Neural crest cell (in vitro differentiated cells): ENCODE measurements at regions not wholly inside any gene's neighbourhood (a gene's known extent, or its start where the extent isn't known, plus 50 kb on each side); places are given as distances from the start of the nearest gene placed in this dataset.

ENCODE experiments used
- DNase-seq: peaks from one replicate; pipeline ENCODE4 v3.0.0; 2021; ENCODE audit warnings: low read depth, mixed read lengths, low spot score
- H3K27ac Mint-ChIP-seq: one replicate; pipeline ENCODE4 v1.8.0; 2021; ENCODE audit warnings: mild to moderate bottlenecking, mixed read lengths; ENCODE audit not compliant: unreplicated experiment
- H3K27me3 Mint-ChIP-seq: 2 replicates; pipeline ENCODE4 v1.8.0; 2021; ENCODE audit warnings: low read depth, mild to moderate bottlenecking, mixed read lengths
- H3K36me3 Mint-ChIP-seq: 2 replicates; pipeline ENCODE4 v1.8.0; 2021; ENCODE audit warnings: low read depth, mild to moderate bottlenecking, mixed read lengths
- H3K4me1 Mint-ChIP-seq: 2 replicates; pipeline ENCODE4 v1.8.0; 2021; ENCODE audit warnings: mixed read lengths
- H3K4me3 Mint-ChIP-seq: one replicate; pipeline ENCODE4 v1.8.0; 2021; ENCODE audit warnings: mild to moderate bottlenecking, mixed read lengths
- H3K9me3 Mint-ChIP-seq: 2 replicates; pipeline ENCODE4 v1.8.0; 2021; ENCODE audit warnings: mixed read lengths
- TF ChIP-seq, protein P1 (sequence below): fragments of 200-600 bp; sonication (generic); conservative IDR thresholded peaks from 2 replicates; pipeline ENCODE4 v1.5.0; 2021; ENCODE audit warnings: antibody characterized with exemption, mild to moderate bottlenecking

DNA sequence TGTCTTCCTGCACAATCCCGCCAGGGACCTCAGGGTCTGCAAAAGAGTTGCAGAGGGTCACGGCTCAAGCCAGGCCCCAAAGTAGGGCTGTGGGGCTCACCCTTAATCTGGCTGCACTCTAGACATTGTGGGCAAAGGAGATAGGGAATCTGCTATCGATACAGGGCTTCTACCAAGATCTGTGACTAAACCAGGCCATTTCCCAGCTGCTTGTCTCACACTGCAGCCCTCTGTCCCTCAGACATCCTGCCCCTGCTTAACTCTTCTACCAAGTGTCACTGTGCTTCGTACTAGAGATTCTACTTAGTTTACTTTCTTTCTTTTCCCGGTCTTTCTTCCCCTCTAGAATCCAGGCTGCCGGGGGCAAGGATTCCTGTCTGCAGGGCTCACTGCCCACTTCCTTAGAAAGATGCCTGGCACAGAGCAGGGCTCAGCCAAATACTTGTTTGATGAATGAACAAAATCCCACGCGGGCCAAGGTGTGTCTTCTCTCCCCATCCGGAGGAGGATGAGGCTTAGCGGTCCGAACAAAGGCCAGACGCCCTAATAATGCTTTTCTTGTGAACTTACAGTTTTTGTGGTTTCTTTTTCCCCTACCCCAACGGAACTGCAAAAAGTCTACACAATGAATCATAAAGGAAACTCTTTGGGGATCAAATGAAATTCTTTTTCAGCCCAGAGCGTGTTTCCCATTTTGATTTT is 61.3 kb upstream of the ANO1 start:
- H3K4me3 Mint-ChIP-seq = no peak overlapping the region
- H3K9me3 Mint-ChIP-seq = no peaks in the 10 kb centered on the region
- peaks cover 10% of the 10 kb centered on the region for H3K4me1 Mint-ChIP-seq
- H3K27ac Mint-ChIP-seq = no peak overlapping the region
- TF ChIP-seq, protein P1, sequence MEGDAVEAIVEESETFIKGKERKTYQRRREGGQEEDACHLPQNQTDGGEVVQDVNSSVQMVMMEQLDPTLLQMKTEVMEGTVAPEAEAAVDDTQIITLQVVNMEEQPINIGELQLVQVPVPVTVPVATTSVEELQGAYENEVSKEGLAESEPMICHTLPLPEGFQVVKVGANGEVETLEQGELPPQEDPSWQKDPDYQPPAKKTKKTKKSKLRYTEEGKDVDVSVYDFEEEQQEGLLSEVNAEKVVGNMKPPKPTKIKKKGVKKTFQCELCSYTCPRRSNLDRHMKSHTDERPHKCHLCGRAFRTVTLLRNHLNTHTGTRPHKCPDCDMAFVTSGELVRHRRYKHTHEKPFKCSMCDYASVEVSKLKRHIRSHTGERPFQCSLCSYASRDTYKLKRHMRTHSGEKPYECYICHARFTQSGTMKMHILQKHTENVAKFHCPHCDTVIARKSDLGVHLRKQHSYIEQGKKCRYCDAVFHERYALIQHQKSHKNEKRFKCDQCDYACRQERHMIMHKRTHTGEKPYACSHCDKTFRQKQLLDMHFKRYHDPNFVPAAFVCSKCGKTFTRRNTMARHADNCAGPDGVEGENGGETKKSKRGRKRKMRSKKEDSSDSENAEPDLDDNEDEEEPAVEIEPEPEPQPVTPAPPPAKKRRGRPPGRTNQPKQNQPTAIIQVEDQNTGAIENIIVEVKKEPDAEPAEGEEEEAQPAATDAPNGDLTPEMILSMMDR = no peak
- DNase-seq = no peak
- no peaks in the 10 kb centered on the region for H3K36me3 Mint-ChIP-seq
- no peaks in the 10 kb centered on the region for H3K27me3 Mint-ChIP-seq

DNA sequence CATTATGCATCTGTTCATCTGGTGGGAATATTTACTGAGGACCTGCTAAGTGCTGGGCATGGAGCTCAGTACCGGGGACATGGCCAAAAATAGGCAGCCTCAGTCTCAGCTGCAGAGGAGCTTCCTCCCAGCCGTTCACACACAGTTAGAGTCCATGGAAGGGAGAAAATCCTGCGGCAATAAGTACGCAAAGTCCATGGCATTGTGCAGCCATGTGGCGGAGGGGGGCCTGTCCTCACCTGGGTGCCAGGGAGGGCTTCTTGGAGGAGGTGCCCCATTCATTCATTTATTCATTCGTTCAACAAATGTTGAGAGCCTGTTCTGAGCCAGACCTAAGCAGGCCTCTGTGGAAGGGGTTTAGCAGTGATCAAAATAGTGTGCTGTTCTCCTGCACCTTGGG is 59.3 kb upstream of the ANO1 start:
- H3K27me3 Mint-ChIP-seq = no peaks in the 10 kb centered on the region
- no peak for DNase-seq
- H3K27ac Mint-ChIP-seq = no peak overlapping the region
- no peak overlapping the region for H3K4me3 Mint-ChIP-seq
- TF ChIP-seq, protein P1 = no peak
- H3K36me3 Mint-ChIP-seq = no peaks in the 10 kb centered on the region
- H3K9me3 Mint-ChIP-seq = no peaks in the 10 kb centered on the region
- peaks cover 10% of the 10 kb centered on the region for H3K4me1 Mint-ChIP-seq

DNA sequence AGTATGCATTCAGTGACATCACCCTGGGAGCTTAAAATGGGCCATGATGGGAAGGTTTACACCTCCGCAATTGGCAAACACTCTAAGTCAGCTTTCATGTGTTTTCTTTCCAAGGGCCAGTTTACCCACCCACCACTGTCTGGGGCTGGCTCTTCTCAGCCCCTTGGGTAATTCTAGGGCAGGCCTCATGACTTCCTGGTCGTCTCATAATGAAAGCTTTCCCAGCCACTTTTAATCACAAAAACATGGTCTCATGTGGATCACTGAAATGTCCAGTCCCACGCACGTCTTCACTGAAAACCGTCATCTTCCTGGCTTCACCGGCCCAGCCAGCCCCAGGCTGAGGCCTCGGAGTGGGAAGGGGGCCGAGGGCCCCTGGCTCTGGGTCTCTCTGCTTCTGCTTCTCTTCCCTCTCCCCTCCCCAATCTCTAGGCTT is 58.5 kb upstream of the ANO1 start:
- no peaks in the 10 kb centered on the region for H3K36me3 Mint-ChIP-seq
- no peak overlapping the region for H3K27ac Mint-ChIP-seq
- TF ChIP-seq, protein P1 = no peak
- peaks cover 10% of the 10 kb centered on the region for H3K4me1 Mint-ChIP-seq
- no peaks in the 10 kb centered on the region for H3K9me3 Mint-ChIP-seq
- no peak for DNase-seq
- no peak overlapping the region for H3K4me3 Mint-ChIP-seq
- H3K27me3 Mint-ChIP-seq = no peaks in the 10 kb centered on the region

DNA sequence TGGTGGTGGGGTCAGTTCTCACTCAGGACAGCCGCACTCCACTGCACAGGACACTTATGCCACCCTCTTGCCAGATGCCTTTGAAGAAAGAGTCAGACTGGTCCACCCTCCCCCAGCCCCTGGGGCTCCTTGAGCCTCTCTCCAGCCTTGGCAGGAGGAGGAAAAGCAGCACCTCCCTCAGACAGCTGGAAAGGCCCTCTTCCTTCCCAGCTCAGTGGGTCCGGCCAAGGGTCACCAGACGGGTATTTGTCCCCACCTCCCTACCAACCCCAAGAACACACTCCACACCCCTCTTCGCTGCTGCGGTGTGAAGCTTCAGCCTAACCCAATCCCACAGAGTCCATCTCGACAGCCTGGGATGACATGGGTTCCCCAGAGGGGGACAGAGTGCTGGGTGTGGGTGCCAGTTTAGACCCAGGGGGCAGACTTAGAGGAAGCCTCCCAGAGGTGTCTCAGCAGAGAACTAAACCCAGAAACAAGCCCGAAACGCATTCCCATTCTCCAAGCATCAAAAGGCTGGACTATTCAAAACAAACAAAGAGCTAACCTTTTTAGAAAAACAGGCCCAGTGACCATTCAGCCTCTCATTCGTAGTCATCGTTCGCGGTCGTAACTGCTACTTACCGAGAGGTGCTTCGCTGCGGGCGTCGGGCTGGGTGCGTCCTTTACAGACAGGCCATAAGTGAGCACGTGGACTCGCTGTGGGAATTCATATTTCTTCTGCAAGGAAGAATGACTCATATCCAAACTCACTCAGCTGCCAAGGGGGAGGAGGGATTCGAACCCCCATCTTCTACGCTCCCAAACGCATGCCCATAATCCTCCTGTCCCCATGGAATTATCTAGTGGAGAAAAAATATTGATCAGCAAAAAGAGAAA is 57.5 kb upstream of the ANO1 start:
- no peak for DNase-seq
- TF ChIP-seq, protein P1 = no peak
- Mint-ChIP-seq H3K4me1 (peaks cover 10% of the 10 kb centered on the region), H3K9me3 (no peaks in the 10 kb centered on the region), H3K4me3 (no peak overlapping the region), H3K36me3 (no peaks in the 10 kb centered on the region), H3K27ac (peak overlapping the region; percentile 78), H3K27me3 (no peaks in the 10 kb centered on the region)

DNA sequence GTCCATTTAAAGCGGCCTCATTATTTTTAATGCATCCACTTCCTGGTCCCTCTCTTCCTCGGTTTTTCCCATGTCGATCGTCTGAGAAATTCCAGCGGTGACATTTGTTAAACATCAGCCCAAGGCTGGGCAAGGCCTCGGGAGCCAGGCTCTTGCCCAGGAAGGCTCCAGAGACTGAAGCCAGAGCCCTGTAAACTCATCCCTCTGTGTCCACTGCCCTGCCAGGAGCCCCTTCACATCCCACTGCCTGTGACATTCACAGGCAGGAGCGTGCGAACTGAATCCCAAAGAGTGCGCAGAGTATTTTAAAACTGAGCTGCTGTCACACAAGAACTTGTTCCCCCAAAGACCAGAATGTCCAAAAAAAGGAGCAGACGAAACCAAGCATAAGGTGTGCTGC is 56.5 kb upstream of the ANO1 start:
- Mint-ChIP-seq H3K27me3 (no peaks in the 10 kb centered on the region), H3K36me3 (no peaks in the 10 kb centered on the region), H3K4me3 (no peak overlapping the region), H3K9me3 (no peaks in the 10 kb centered on the region), H3K27ac (no peak overlapping the region), H3K4me1 (peaks cover 10% of the 10 kb centered on the region)
- DNase-seq = no peak
- TF ChIP-seq, protein P1 = no peak
